ENCODE measurements at regions not wholly inside any gene's neighbourhood (a gene's known extent, or its start where the extent isn't known, plus 50 kb on each side); places are given as distances from the start of the nearest gene placed in this dataset.

GRCh38 chr7:22664988-22665798 is 61.8 kb upstream of the IL6 start:
- Histone ChIP-seq H3K36me3 (ENCODE audit: control insufficient read depth, insufficient read depth, low read length) (no peaks in the 10 kb centered on the region), H3K4me3 (ENCODE audit: low read length) (no peak overlapping the region), H3K9me3 (ENCODE audit: control insufficient read depth, low read length) (no peaks in the 10 kb centered on the region), H3K9ac (ENCODE audit: low read length) (no peak overlapping the region), H3K4me1 (ENCODE audit: control insufficient read depth, insufficient read depth, low read length) (no peaks in the 10 kb centered on the region), H3K27me3 (ENCODE audit: control insufficient read depth, insufficient read depth, low read length) (no peaks in the 10 kb centered on the region)

- Histone ChIP-seq H3K9me3 (ENCODE audit: control insufficient read depth, low read length) (no peaks in the 10 kb centered on the region), H3K27me3 (ENCODE audit: control insufficient read depth, insufficient read depth, low read length) (no peaks in the 10 kb centered on the region), H3K4me3 (ENCODE audit: low read length) (no peak overlapping the region), H3K9ac (ENCODE audit: low read length) (no peak overlapping the region), H3K36me3 (ENCODE audit: control insufficient read depth, insufficient read depth, low read length) (no peaks in the 10 kb centered on the region), H3K4me1 (ENCODE audit: control insufficient read depth, insufficient read depth, low read length) (no peaks in the 10 kb centered on the region)
Measured at GRCh38 chr7:22663721-22664120, 63.3 kb upstream of the IL6 start.

- no peak overlapping the region for H3K4me3 ChIP-seq (ENCODE audit: low read length)
- H3K4me1 ChIP-seq (ENCODE audit: control insufficient read depth, insufficient read depth, low read length) = no peaks in the 10 kb centered on the region
- H3K27me3 ChIP-seq (ENCODE audit: control insufficient read depth, insufficient read depth, low read length) = no peaks in the 10 kb centered on the region
- no peaks in the 10 kb centered on the region for H3K9me3 ChIP-seq (ENCODE audit: control insufficient read depth, low read length)
- no peak overlapping the region for H3K9ac ChIP-seq (ENCODE audit: low read length)
- H3K36me3 ChIP-seq (ENCODE audit: control insufficient read depth, insufficient read depth, low read length) = no peaks in the 10 kb centered on the region
Measured at GRCh38 chr7:22663357-22663718, 63.7 kb upstream of the IL6 start.

GRCh38 chr7:22662556-22663356 is 64.2 kb upstream of the IL6 start:
- H3K36me3 ChIP-seq (ENCODE audit: control insufficient read depth, insufficient read depth, low read length) = no peaks in the 10 kb centered on the region
- H3K9ac ChIP-seq (ENCODE audit: low read length) = no peak overlapping the region
- H3K4me3 ChIP-seq (ENCODE audit: low read length) = no peak overlapping the region
- H3K4me1 ChIP-seq (ENCODE audit: control insufficient read depth, insufficient read depth, low read length) = no peaks in the 10 kb centered on the region
- H3K9me3 ChIP-seq (ENCODE audit: control insufficient read depth, low read length) = no peaks in the 10 kb centered on the region
- no peaks in the 10 kb centered on the region for H3K27me3 ChIP-seq (ENCODE audit: control insufficient read depth, insufficient read depth, low read length)

GRCh38 chr7:22662036-22662435 is 65.0 kb upstream of the IL6 start:
- no peaks in the 10 kb centered on the region for H3K4me1 ChIP-seq (ENCODE audit: control insufficient read depth, insufficient read depth, low read length)
- H3K9me3 ChIP-seq (ENCODE audit: control insufficient read depth, low read length) = no peaks in the 10 kb centered on the region
- H3K27me3 ChIP-seq (ENCODE audit: control insufficient read depth, insufficient read depth, low read length) = no peaks in the 10 kb centered on the region
- H3K36me3 ChIP-seq (ENCODE audit: control insufficient read depth, insufficient read depth, low read length) = no peaks in the 10 kb centered on the region
- no peak overlapping the region for H3K4me3 ChIP-seq (ENCODE audit: low read length)
- no peak overlapping the region for H3K9ac ChIP-seq (ENCODE audit: low read length)

- Histone ChIP-seq H3K9ac (ENCODE audit: low read length) (no peak overlapping the region), H3K4me1 (ENCODE audit: control insufficient read depth, insufficient read depth, low read length) (no peaks in the 10 kb centered on the region), H3K9me3 (ENCODE audit: control insufficient read depth, low read length) (no peaks in the 10 kb centered on the region), H3K27me3 (ENCODE audit: control insufficient read depth, insufficient read depth, low read length) (no peaks in the 10 kb centered on the region), H3K4me3 (ENCODE audit: low read length) (no peak overlapping the region), H3K36me3 (ENCODE audit: control insufficient read depth, insufficient read depth, low read length) (no peaks in the 10 kb centered on the region)
Measured at GRCh38 chr7:22660732-22661131, 66.3 kb upstream of the IL6 start.

- Histone ChIP-seq H3K9me3 (ENCODE audit: control insufficient read depth, low read length) (no peaks in the 10 kb centered on the region), H3K9ac (ENCODE audit: low read length) (no peak overlapping the region), H3K4me3 (ENCODE audit: low read length) (no peak overlapping the region), H3K27me3 (ENCODE audit: control insufficient read depth, insufficient read depth, low read length) (no peaks in the 10 kb centered on the region), H3K36me3 (ENCODE audit: control insufficient read depth, insufficient read depth, low read length) (no peaks in the 10 kb centered on the region), H3K4me1 (ENCODE audit: control insufficient read depth, insufficient read depth, low read length) (no peaks in the 10 kb centered on the region)
Measured at GRCh38 chr7:22660293-22660692, 66.7 kb upstream of the IL6 start.

- H3K4me1 ChIP-seq (ENCODE audit: control insufficient read depth, insufficient read depth, low read length) = no peaks in the 10 kb centered on the region
- H3K9ac ChIP-seq (ENCODE audit: low read length) = no peak overlapping the region
- no peaks in the 10 kb centered on the region for H3K9me3 ChIP-seq (ENCODE audit: control insufficient read depth, low read length)
Measured at GRCh38 chr7:22659741-22660140, 67.3 kb upstream of the IL6 start.

GRCh38 chr7:22658031-22658430 is 69.0 kb upstream of the IL6 start:
- Histone ChIP-seq H3K9me3 (ENCODE audit: control insufficient read depth, low read length) (no peaks in the 10 kb centered on the region), H3K4me1 (ENCODE audit: control insufficient read depth, insufficient read depth, low read length) (no peaks in the 10 kb centered on the region), H3K27me3 (ENCODE audit: control insufficient read depth, insufficient read depth, low read length) (no peaks in the 10 kb centered on the region), H3K4me3 (ENCODE audit: low read length) (no peak overlapping the region), H3K9ac (ENCODE audit: low read length) (no peak overlapping the region), H3K36me3 (ENCODE audit: control insufficient read depth, insufficient read depth, low read length) (no peaks in the 10 kb centered on the region)

More at GRCh38 chr7:22659741-22660140, 67.3 kb upstream of the IL6 start:
- no peaks in the 10 kb centered on the region for H3K36me3 ChIP-seq (ENCODE audit: control insufficient read depth, insufficient read depth, low read length)
- H3K27me3 ChIP-seq (ENCODE audit: control insufficient read depth, insufficient read depth, low read length) = no peaks in the 10 kb centered on the region
- no peak overlapping the region for H3K4me3 ChIP-seq (ENCODE audit: low read length)

GRCh38 chr7:22657479-22657878 is 69.5 kb upstream of the IL6 start:
- Histone ChIP-seq H3K4me3 (ENCODE audit: low read length) (no peak overlapping the region), H3K9me3 (ENCODE audit: control insufficient read depth, low read length) (no peaks in the 10 kb centered on the region), H3K27me3 (ENCODE audit: control insufficient read depth, insufficient read depth, low read length) (no peaks in the 10 kb centered on the region), H3K9ac (ENCODE audit: low read length) (no peak overlapping the region), H3K4me1 (ENCODE audit: control insufficient read depth, insufficient read depth, low read length) (no peaks in the 10 kb centered on the region), H3K36me3 (ENCODE audit: control insufficient read depth, insufficient read depth, low read length) (no peaks in the 10 kb centered on the region)

GRCh38 chr7:22655781-22656180 is 71.2 kb upstream of the IL6 start:
- Histone ChIP-seq H3K9me3 (ENCODE audit: control insufficient read depth, low read length) (no peaks in the 10 kb centered on the region), H3K4me1 (ENCODE audit: control insufficient read depth, insufficient read depth, low read length) (no peaks in the 10 kb centered on the region), H3K4me3 (ENCODE audit: low read length) (no peak overlapping the region), H3K9ac (ENCODE audit: low read length) (no peak overlapping the region), H3K27me3 (ENCODE audit: control insufficient read depth, insufficient read depth, low read length) (no peaks in the 10 kb centered on the region), H3K36me3 (ENCODE audit: control insufficient read depth, insufficient read depth, low read length) (no peaks in the 10 kb centered on the region)

GRCh38 chr7:22654831-22655230 is 72.2 kb upstream of the IL6 start:
- H3K27me3 ChIP-seq (ENCODE audit: control insufficient read depth, insufficient read depth, low read length) = no peaks in the 10 kb centered on the region
- no peaks in the 10 kb centered on the region for H3K9me3 ChIP-seq (ENCODE audit: control insufficient read depth, low read length)
- H3K9ac ChIP-seq (ENCODE audit: low read length) = no peak overlapping the region
- no peak overlapping the region for H3K4me3 ChIP-seq (ENCODE audit: low read length)
- no peaks in the 10 kb centered on the region for H3K4me1 ChIP-seq (ENCODE audit: control insufficient read depth, insufficient read depth, low read length)
- no peaks in the 10 kb centered on the region for H3K36me3 ChIP-seq (ENCODE audit: control insufficient read depth, insufficient read depth, low read length)
